ENCODE measurements at regions not wholly inside any gene's neighbourhood (a gene's known extent, or its start where the extent isn't known, plus 50 kb on each side); places are given as distances from the start of the nearest gene placed in this dataset.

- TF ChIP-seq EP300 (IDR thresholded peaks at IDR 0.05) (no peak), POLR2A (IDR thresholded peaks at IDR 0.05) (no peak)
- Histone ChIP-seq H3K36me3 (no peaks in the 10 kb centered on the region), H3K9me3 (no peaks in the 10 kb centered on the region), H3K4me3 (no peak overlapping the region), H3K4me1 (peaks cover 0 to 11% (median 0%) of the 10 kb centered on the region in 3 donors), H3K27me3 (peaks cover 24% of the 10 kb centered on the region), H3K27ac (no peak overlapping the region)
- ATAC-seq, result no peak
- WGBS, 2 donors (ENCODE audit: low coverage in 1 of 2), result 94 to 96% methylated on average over 3 to 8 of the region's 14 CpGs
Measured at GRCh38 chr5:179411161-179411841, 66.0 kb upstream of the ADAMTS2 start.

- Histone ChIP-seq H3K4me3 (no peak overlapping the region), H3K36me3 (no peaks in the 10 kb centered on the region), H3K27ac (no peak overlapping the region), H3K4me1 (peaks cover 0 to 14% (median 0%) of the 10 kb centered on the region in 3 donors), H3K27me3 (peaks cover 16% of the 10 kb centered on the region), H3K9me3 (no peaks in the 10 kb centered on the region)
- 0% methylated on average over 1 of the region's 27 CpGs; no CpG with 5 or more reads in 1 of the 2 donors for WGBS, 2 donors (ENCODE audit: low coverage in 1 of 2)
- TF ChIP-seq EP300 (IDR thresholded peaks at IDR 0.05) (no peak), CTCF (IDR thresholded peaks at IDR 0.05) (no peak), POLR2A (IDR thresholded peaks at IDR 0.05) (no peak), POLR2AphosphoS5 (IDR thresholded peaks at IDR 0.05) (no peak)
- ATAC-seq, result peak; percentile 16
Measured at GRCh38 chr5:179410291-179411160, 65.3 kb upstream of the ADAMTS2 start.

- 98 to 100% methylated on average over 1 to 6 of the region's 7 CpGs for WGBS, 2 donors (ENCODE audit: low coverage in 1 of 2)
- H3K4me3 ChIP-seq, result no peak overlapping the region
- ATAC-seq, result no peak
Measured at GRCh38 chr5:179409806-179410205, 64.5 kb upstream of the ADAMTS2 start.

GRCh38 chr5:179408611-179409010, 63.4 kb upstream of the ADAMTS2 start:
- Histone ChIP-seq H3K36me3 (no peaks in the 10 kb centered on the region), H3K4me1 (peaks cover 0 to 14% (median 0%) of the 10 kb centered on the region in 3 donors), H3K4me3 (no peak overlapping the region), H3K27ac (no peak overlapping the region), H3K9me3 (no peaks in the 10 kb centered on the region), H3K27me3 (peaks cover 2% of the 10 kb centered on the region)
- 88 to 92% methylated on average over 12 to 19 of the region's 19 CpGs for WGBS, 2 donors (ENCODE audit: low coverage in 1 of 2)
- ATAC-seq, result no peak
- TF ChIP-seq EP300 (IDR thresholded peaks at IDR 0.05), result no peak
- no peak for TF ChIP-seq POLR2A (IDR thresholded peaks at IDR 0.05)
- no peak for TF ChIP-seq CTCF (IDR thresholded peaks at IDR 0.05)
- no peak for TF ChIP-seq POLR2AphosphoS5 (IDR thresholded peaks at IDR 0.05)

More at GRCh38 chr5:179409806-179410205, 64.5 kb upstream of the ADAMTS2 start:
- Histone ChIP-seq H3K4me1 (peaks cover 0 to 14% (median 0%) of the 10 kb centered on the region in 3 donors), H3K36me3 (no peaks in the 10 kb centered on the region), H3K27me3 (peaks cover 9% of the 10 kb centered on the region), H3K27ac (no peak overlapping the region), H3K9me3 (no peaks in the 10 kb centered on the region)
- TF ChIP-seq EP300 (IDR thresholded peaks at IDR 0.05) (no peak), CTCF (IDR thresholded peaks at IDR 0.05) (no peak), POLR2A (IDR thresholded peaks at IDR 0.05) (no peak), POLR2AphosphoS5 (IDR thresholded peaks at IDR 0.05) (no peak)

Data from gastroesophageal sphincter (tissue), 4 donors.